H9 (cell line): ENCODE measurements at regions not wholly inside any gene's neighbourhood (a gene's known extent, or its start where the extent isn't known, plus 50 kb on each side); places are given as distances from the start of the nearest gene placed in this dataset.

Experiments
- DNase-seq: peaks from one replicate; pipeline ENCODE4 v3.0.0-alpha.2; 2017
- H2AFZ ChIP-seq: one replicate; pipeline ENCODE4 v1.6.1; 2013; ENCODE audit warnings: mild to moderate bottlenecking, low read length, control low read depth, moderate library complexity
- H2AK5ac ChIP-seq: 2 replicates; pipeline ENCODE4 v1.6.1; 2013; ENCODE audit warnings: low read length, control low read depth, mixed read lengths; ENCODE audit not compliant: insufficient read length
- H2BK120ac ChIP-seq: one replicate; pipeline ENCODE4 v1.6.1; 2013; ENCODE audit warnings: low read depth, mild to moderate bottlenecking, low read length, control low read depth, inconsistent platforms; ENCODE audit not compliant: poor library complexity, severe bottlenecking
- H2BK12ac ChIP-seq: 2 replicates; pipeline ENCODE4 v1.6.1; 2013; ENCODE audit warnings: low read length, control low read depth, mixed read lengths, low read depth; ENCODE audit not compliant: insufficient read length
- H2BK15ac ChIP-seq: 2 replicates; pipeline ENCODE4 v1.6.1; 2013; ENCODE audit warnings: low read depth, low read length, control low read depth
- H2BK20ac ChIP-seq: one replicate; pipeline ENCODE4 v1.6.1; 2013; ENCODE audit warnings: low read depth, mild to moderate bottlenecking, low read length, control low read depth, inconsistent platforms; ENCODE audit not compliant: poor library complexity, severe bottlenecking
- H2BK5ac ChIP-seq: 2 replicates; pipeline ENCODE4 v1.6.1; 2013; ENCODE audit warnings: low read length, control low read depth, mixed read lengths; ENCODE audit not compliant: insufficient read length
- H3K14ac ChIP-seq: 2 replicates; pipeline ENCODE4 v1.6.1; 2013; ENCODE audit warnings: low read length, control low read depth; ENCODE audit not compliant: insufficient read depth
- H3K18ac ChIP-seq: 2 replicates; pipeline ENCODE4 v1.6.1; 2013; ENCODE audit warnings: low read depth, mild to moderate bottlenecking, mixed read lengths, low read length, control low read depth; ENCODE audit not compliant: insufficient read length
- H3K23ac ChIP-seq: 2 replicates; pipeline ENCODE4 v1.6.1; 2013; ENCODE audit warnings: low read length, control low read depth, mixed read lengths, low read depth; ENCODE audit not compliant: insufficient read length
- H3K23me2 ChIP-seq: 2 replicates; pipeline ENCODE4 v1.6.1; 2013; ENCODE audit warnings: low read depth, mild to moderate bottlenecking, mixed read lengths, low read length, control low read depth; ENCODE audit not compliant: insufficient read length, poor library complexity, severe bottlenecking
- H3K27ac ChIP-seq: 2 replicates; pipeline ENCODE4 v1.5.1; 2013; ENCODE audit warnings: low read length, control low read depth, mixed read lengths, low read depth; ENCODE audit not compliant: insufficient read length
- H3K27me3 ChIP-seq: 2 replicates; pipeline ENCODE4 v1.6.1; 2013; ENCODE audit warnings: low read length, control low read depth, inconsistent platforms; ENCODE audit not compliant: insufficient read depth
- H3K4ac ChIP-seq: 2 replicates; pipeline ENCODE4 v1.6.1; 2013; ENCODE audit warnings: low read depth, mild to moderate bottlenecking, control low read depth, inconsistent platforms, low read length, moderate library complexity
- H3K4me1 ChIP-seq: 2 replicates; pipeline ENCODE4 v1.6.1; 2013; ENCODE audit warnings: low read length, control low read depth, inconsistent platforms; ENCODE audit not compliant: insufficient read depth
- H3K4me2 ChIP-seq: 2 replicates; pipeline ENCODE4 v1.6.1; 2013; ENCODE audit warnings: low read length, control low read depth, mixed read lengths; ENCODE audit not compliant: insufficient read length, insufficient read depth
- H3K56ac ChIP-seq: 2 replicates; pipeline ENCODE4 v1.6.1; 2013; ENCODE audit warnings: low read depth, mild to moderate bottlenecking, mixed read lengths, low read length, control low read depth; ENCODE audit not compliant: insufficient read length
- H3K79me1 ChIP-seq: 2 replicates; pipeline ENCODE4 v1.6.1; 2013; ENCODE audit warnings: low read depth, mild to moderate bottlenecking, moderate library complexity, low read length, control low read depth, inconsistent platforms; ENCODE audit not compliant: insufficient read depth, poor library complexity, severe bottlenecking
- H3K79me2 ChIP-seq: 2 replicates; pipeline ENCODE4 v1.6.1; 2013; ENCODE audit warnings: low read length, control low read depth, inconsistent platforms; ENCODE audit not compliant: insufficient read depth
- H3K9ac ChIP-seq: 2 replicates; pipeline ENCODE4 v1.6.1; 2013; ENCODE audit warnings: low read length, control low read depth, mixed read lengths; ENCODE audit not compliant: insufficient read length; ENCODE audit errors: extremely low read depth
- H3K9me3 ChIP-seq: one replicate; pipeline ENCODE4 v1.6.1; 2013; ENCODE audit warnings: low read depth, low read length, inconsistent platforms; ENCODE audit not compliant: control insufficient read depth
- H3T11ph ChIP-seq: one replicate; pipeline ENCODE4 v1.6.1; 2013; ENCODE audit warnings: mild to moderate bottlenecking, low read length, control low read depth, inconsistent platforms
- H4K20me1 ChIP-seq: one replicate; pipeline ENCODE4 v1.6.1; 2013; ENCODE audit not compliant: control insufficient read depth, insufficient read length, insufficient read depth
- H4K5ac ChIP-seq: 2 replicates; pipeline ENCODE4 v1.6.1; 2013; ENCODE audit warnings: low read depth, mild to moderate bottlenecking, mixed read lengths, low read length, control low read depth; ENCODE audit not compliant: insufficient read length
- H4K8ac ChIP-seq: replicated peaks from 2 replicates; pipeline ENCODE4 v1.6.1; 2013; ENCODE audit warnings: low read length, control low read depth, mixed read lengths, low read depth; ENCODE audit not compliant: insufficient read length
- H4K91ac ChIP-seq: 2 replicates; pipeline ENCODE4 v1.6.1; 2013; ENCODE audit warnings: low read depth, mild to moderate bottlenecking, moderate library complexity, mixed read lengths, low read length, control low read depth; ENCODE audit not compliant: insufficient read length
- H3K27ac Mint-ChIP-seq, 3 experiments: 2 replicates in 2 of 3; 3 replicates in 1 of 3; pipeline ENCODE4 v1.8.0; 2020 to 2021; ENCODE audit warnings: mixed read lengths in 3 of 3, mild to moderate bottlenecking in 1 of 3, moderate library complexity in 1 of 3
- H3K27me3 Mint-ChIP-seq: 2 replicates; pipeline ENCODE4 v1.8.0; 2021; ENCODE audit warnings: low read depth, mild to moderate bottlenecking, moderate library complexity, mixed read lengths
- H3K36me3 Mint-ChIP-seq, 3 experiments: 2 replicates in 2 of 3; 3 replicates in 1 of 3; pipeline ENCODE4 v1.8.0; 2020 to 2021; ENCODE audit warnings: low read depth in 3 of 3, mixed read lengths in 3 of 3; ENCODE audit not compliant: insufficient read depth in 1 of 3
- H3K4me1 Mint-ChIP-seq, 2 experiments: 2 replicates each; pipeline ENCODE4 v1.8.0; 2020; ENCODE audit warnings: mixed read lengths in 2 of 2
- H3K4me3 Mint-ChIP-seq, 2 experiments: 2 replicates in 1 of 2; 3 replicates in 1 of 2; pipeline ENCODE4 v1.8.0; 2020 to 2021; ENCODE audit warnings: mild to moderate bottlenecking in 2 of 2, mixed read lengths in 2 of 2, moderate library complexity in 1 of 2
- H3K9me3 Mint-ChIP-seq, 2 experiments: 2 replicates in 1 of 2; 3 replicates in 1 of 2; pipeline ENCODE4 v1.8.0; 2020; ENCODE audit warnings: mild to moderate bottlenecking in 2 of 2, mixed read lengths in 2 of 2, moderate library complexity in 1 of 2
- WGBS: extraction: QIAGEN DNeasy Blood & Tissue Kit; methylation state at CpG from one replicate; pipeline ENCODE4 v1.1.7; 2013; ENCODE audit warnings: missing lambda C conversion rate, low lambda C conversion rate, mixed read lengths; ENCODE audit not compliant: insufficient read length; ENCODE audit errors: extremely low coverage; 5-methylcytosine and 5-hydroxymethylcytosine counted together
- TF ChIP-seq, protein P1 (sequence below): fragments of 200-600 bp; sonication (generic); conservative IDR thresholded peaks from 3 replicates; pipeline ENCODE4 v1.8.0; 2021; ENCODE audit warnings: antibody characterized with exemption, mild to moderate bottlenecking

- no peak for DNase-seq
- no peak overlapping the region for H3K14ac ChIP-seq
- H3K27me3 Mint-ChIP-seq: no peaks in the 10 kb centered on the region
- no peak overlapping the region for H4K8ac ChIP-seq
- H2AK5ac ChIP-seq: no peak overlapping the region
- no peak overlapping the region for H3K27ac Mint-ChIP-seq
- H2BK12ac ChIP-seq: no peak overlapping the region
- no peak overlapping the region for H2BK20ac ChIP-seq
- H2BK15ac ChIP-seq: no peak overlapping the region
- H3K9me3 Mint-ChIP-seq: no peaks in the 10 kb centered on the region
- no peaks in the 10 kb centered on the region for H3K79me2 ChIP-seq
- H3K27ac ChIP-seq: no peak overlapping the region
- H3K4me3 Mint-ChIP-seq: no peak overlapping the region
- WGBS: no CpG with 5 or more reads among the region's 3 CpGs
- H4K5ac ChIP-seq: no peak overlapping the region
- no peak overlapping the region for H2BK120ac ChIP-seq
- TF ChIP-seq, protein P1, sequence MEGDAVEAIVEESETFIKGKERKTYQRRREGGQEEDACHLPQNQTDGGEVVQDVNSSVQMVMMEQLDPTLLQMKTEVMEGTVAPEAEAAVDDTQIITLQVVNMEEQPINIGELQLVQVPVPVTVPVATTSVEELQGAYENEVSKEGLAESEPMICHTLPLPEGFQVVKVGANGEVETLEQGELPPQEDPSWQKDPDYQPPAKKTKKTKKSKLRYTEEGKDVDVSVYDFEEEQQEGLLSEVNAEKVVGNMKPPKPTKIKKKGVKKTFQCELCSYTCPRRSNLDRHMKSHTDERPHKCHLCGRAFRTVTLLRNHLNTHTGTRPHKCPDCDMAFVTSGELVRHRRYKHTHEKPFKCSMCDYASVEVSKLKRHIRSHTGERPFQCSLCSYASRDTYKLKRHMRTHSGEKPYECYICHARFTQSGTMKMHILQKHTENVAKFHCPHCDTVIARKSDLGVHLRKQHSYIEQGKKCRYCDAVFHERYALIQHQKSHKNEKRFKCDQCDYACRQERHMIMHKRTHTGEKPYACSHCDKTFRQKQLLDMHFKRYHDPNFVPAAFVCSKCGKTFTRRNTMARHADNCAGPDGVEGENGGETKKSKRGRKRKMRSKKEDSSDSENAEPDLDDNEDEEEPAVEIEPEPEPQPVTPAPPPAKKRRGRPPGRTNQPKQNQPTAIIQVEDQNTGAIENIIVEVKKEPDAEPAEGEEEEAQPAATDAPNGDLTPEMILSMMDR: no peak
- no peaks in the 10 kb centered on the region for H3K23me2 ChIP-seq
- no peak overlapping the region for H3K23ac ChIP-seq
- no peaks in the 10 kb centered on the region; a peak in 1 of 4 replicates for H3K4me1 Mint-ChIP-seq
- H3K4me1 ChIP-seq: no peaks in the 10 kb centered on the region
- no peaks in the 10 kb centered on the region for H4K20me1 ChIP-seq
- no peaks in the 10 kb centered on the region for H3K79me1 ChIP-seq
- no peak overlapping the region for H3K4me2 ChIP-seq
- no peak overlapping the region for H3K9ac ChIP-seq
- no peaks in the 10 kb centered on the region; a peak in 1 of 7 replicates for H3K36me3 Mint-ChIP-seq
- no peak overlapping the region for H2AFZ ChIP-seq
- no peak overlapping the region for H3K4ac ChIP-seq
- no peak overlapping the region for H3T11ph ChIP-seq
- no peak overlapping the region for H4K91ac ChIP-seq
- no peak overlapping the region for H3K18ac ChIP-seq
- H3K56ac ChIP-seq: no peak overlapping the region
- no peaks in the 10 kb centered on the region for H3K9me3 ChIP-seq
- H2BK5ac ChIP-seq: no peak overlapping the region
- no peaks in the 10 kb centered on the region for H3K27me3 ChIP-seq
These were observed 656.6 kb upstream of the MMS22L start for GRCh38 chr6:97939440-97940168.
